Caco-2 (cell line): ENCODE measurements at regions not wholly inside any gene's neighbourhood (a gene's known extent, or its start where the extent isn't known, plus 50 kb on each side); places are given as distances from the start of the nearest gene placed in this dataset.

Source experiments
- BruUV-seq: library from RNA; stranded (reverse); fragments of 400-500 nt; replicated peaks from 2 replicates; lab custom pipeline; 2021; lab: Mats Ljungman, UMichigan
- CTCF ChIA-PET: fragments of 300-600 bp; sonication (Branson Sonifier 250); formaldehyde crosslinking; loops from one replicate; lab custom pipeline; 2022; ENCODE audit warnings: antibody characterized with exemption; lab: Charles Lee
- POLR2A ChIA-PET: fragments of 300-600 bp; sonication (Branson Sonifier 250); formaldehyde crosslinking; loops from one replicate; lab custom pipeline; 2022; ENCODE audit warnings: antibody characterized with exemption; lab: Charles Lee
- DNase-seq, 2 experiments: peaks; one replicate each; pipeline versions ENCODE4 v3.0.0 to v3.0.0-alpha.2; 2020 to 2022
- H3K27me3 ChIP-seq: replicated peaks from 2 replicates; pipeline ENCODE4 v1.6.0; 2011; ENCODE audit warnings: low read length; ENCODE audit not compliant: control insufficient read depth, insufficient read depth
- H3K36me3 ChIP-seq: 2 replicates; pipeline ENCODE4 v1.5.1; 2011; ENCODE audit warnings: low read length; ENCODE audit not compliant: control insufficient read depth, insufficient read depth
- H3K4me1 ChIP-seq: fragments of 250-450 bp; sonication (Bioruptor Pico); 2 replicates; pipeline ENCODE4 v1.5.1; 2020; ENCODE audit warnings: mild to moderate bottlenecking
- H3K4me3 ChIP-seq: 2 replicates; pipeline ENCODE4 v1.5.1; 2011; ENCODE audit warnings: low read depth, mild to moderate bottlenecking, control low read depth, low read length
- H3K9me3 ChIP-seq: fragments of 250-450 bp; sonication (Bioruptor Pico); 2 replicates; pipeline ENCODE4 v1.5.1; 2020; ENCODE audit warnings: mild to moderate bottlenecking, moderate library complexity
- H3K27ac Mint-ChIP-seq: one replicate; pipeline ENCODE4 v1.8.0; 2022; ENCODE audit warnings: mixed read lengths; ENCODE audit not compliant: unreplicated experiment
- H3K27me3 Mint-ChIP-seq: one replicate; pipeline ENCODE4 v1.8.0; 2022; ENCODE audit warnings: mixed read lengths; ENCODE audit not compliant: insufficient read depth, unreplicated experiment
- H3K36me3 Mint-ChIP-seq: one replicate; pipeline ENCODE4 v1.8.0; 2022; ENCODE audit warnings: mild to moderate bottlenecking, mixed read lengths; ENCODE audit not compliant: insufficient read depth, unreplicated experiment
- H3K4me1 Mint-ChIP-seq: one replicate; pipeline ENCODE4 v1.8.0; 2022; ENCODE audit warnings: low read depth, mixed read lengths; ENCODE audit not compliant: unreplicated experiment
- H3K4me3 Mint-ChIP-seq: one replicate; pipeline ENCODE4 v1.8.0; 2022; ENCODE audit warnings: mild to moderate bottlenecking, moderate library complexity, mixed read lengths; ENCODE audit not compliant: unreplicated experiment
- H3K9me3 Mint-ChIP-seq: one replicate; pipeline ENCODE4 v1.8.0; 2022; ENCODE audit warnings: mixed read lengths; ENCODE audit not compliant: unreplicated experiment
- CTCF ChIP-seq, 2 experiments: fragments of 200-600 bp in 1 of 2; IDR thresholded peaks; 1 replicate in 1 of 2; 2 replicates in 1 of 2; pipeline versions ENCODE4 v1.5.1 to v1.8.0; 2011 to 2022; ENCODE audit warnings: antibody characterized with exemption in 1 of 2, control low read depth in 1 of 2, inconsistent platforms in 1 of 2, low read depth in 1 of 2, low read length in 1 of 2, mild to moderate bottlenecking in 1 of 2, moderate library complexity in 1 of 2; ENCODE audit not compliant: insufficient read depth in 1 of 2, severe bottlenecking in 1 of 2, unreplicated experiment in 1 of 2
- intact Hi-C: fragments of 100-400 bp; cut with micrococcal nuclease; formaldehyde crosslinking; loops from one replicate; pipeline ENCODE4 v1.10.0; 2022; ENCODE audit not compliant: unreplicated experiment

GRCh38 chr14:50015716-50016115 lies 100.7 kb downstream of the VCPKMT start:
- H3K27ac Mint-ChIP-seq, result peak overlapping the region; percentile 17
- no peak for DNase-seq
- CTCF ChIA-PET, result no interaction called here
- no TSS peak for BruUV-seq
- peaks cover 6% of the 10 kb centered on the region for H3K9me3 ChIP-seq
- no peak overlapping the region for H3K4me3 Mint-ChIP-seq
- H3K4me1 Mint-ChIP-seq, result peaks cover 31% of the 10 kb centered on the region
- H3K27me3 Mint-ChIP-seq, result no peaks in the 10 kb centered on the region
- POLR2A ChIA-PET, result interaction anchor here (0.6 kb wide), 1 partner anchor 13 kb away, joined by 3 read pairs; no protein-coding TSS in a partner anchor
- no peaks in the 10 kb centered on the region for H3K36me3 ChIP-seq
- H3K27me3 ChIP-seq, result no peaks in the 10 kb centered on the region
- H3K36me3 Mint-ChIP-seq, result no peaks in the 10 kb centered on the region
- H3K9me3 Mint-ChIP-seq, result peaks cover 23% of the 10 kb centered on the region
- intact Hi-C loops, result no loop called here
- TF ChIP-seq CTCF (IDR thresholded peaks at IDR 0.05; ENCODE audit: insufficient read depth in 1 of 2, low read depth in 1 of 2, low read length in 1 of 2, severe bottlenecking in 1 of 2, unreplicated experiment in 1 of 2), result no peak
- no peak overlapping the region for H3K4me3 ChIP-seq
- peaks cover 49% of the 10 kb centered on the region for H3K4me1 ChIP-seq

- no peaks in the 10 kb centered on the region for H3K27me3 Mint-ChIP-seq
- intact Hi-C loops, result loop anchor here (1.0 to 2.0 kb wide), 2 partner anchors 40 to 50 kb away; no protein-coding TSS in a partner anchor
- Histone ChIP-seq H3K4me3 (no peak overlapping the region), H3K4me1 (peaks cover 38% of the 10 kb centered on the region), H3K9me3 (peaks cover 8% of the 10 kb centered on the region), H3K36me3 (no peaks in the 10 kb centered on the region), H3K27me3 (no peaks in the 10 kb centered on the region)
- H3K4me3 Mint-ChIP-seq, result no peak overlapping the region
- CTCF ChIA-PET, result interaction anchor here (0.5 kb wide), 1 partner anchor 29 kb away, joined by 7 read pairs; no protein-coding TSS in a partner anchor
- peak overlapping the region; percentile 55 for H3K27ac Mint-ChIP-seq
- no peak for TF ChIP-seq CTCF (IDR thresholded peaks at IDR 0.05; ENCODE audit: insufficient read depth in 1 of 2, low read depth in 1 of 2, low read length in 1 of 2, severe bottlenecking in 1 of 2, unreplicated experiment in 1 of 2)
- H3K9me3 Mint-ChIP-seq, result peaks cover 34% of the 10 kb centered on the region
- DNase-seq, result peak; percentile 59 to 73
- H3K4me1 Mint-ChIP-seq, result peaks cover 22% of the 10 kb centered on the region
- no peaks in the 10 kb centered on the region for H3K36me3 Mint-ChIP-seq
- BruUV-seq, result no TSS peak
- POLR2A ChIA-PET, result interaction anchor here (1.0 kb wide), 1 partner anchor 15 kb away, joined by 4 read pairs; no protein-coding TSS in a partner anchor
Measured at GRCh38 chr14:50018201-50018932, 98.0 kb downstream of the VCPKMT start.

- BruUV-seq, result no TSS peak
- peak overlapping the region; percentile 55 for H3K27ac Mint-ChIP-seq
- H3K27me3 ChIP-seq, result no peaks in the 10 kb centered on the region
- H3K36me3 Mint-ChIP-seq, result no peaks in the 10 kb centered on the region
- no peaks in the 10 kb centered on the region for H3K36me3 ChIP-seq
- intact Hi-C loops, result loop anchor here (1.0 to 2.0 kb wide), 2 partner anchors 39 to 50 kb away; no protein-coding TSS in a partner anchor
- H3K27me3 Mint-ChIP-seq, result no peaks in the 10 kb centered on the region
- peaks cover 34% of the 10 kb centered on the region for H3K9me3 Mint-ChIP-seq
- peaks cover 33% of the 10 kb centered on the region for H3K4me1 ChIP-seq
- H3K4me1 Mint-ChIP-seq, result peaks cover 18% of the 10 kb centered on the region
- peaks cover 8% of the 10 kb centered on the region for H3K9me3 ChIP-seq
- ChIA-PET CTCF (no interaction called here), POLR2A (interaction anchor here (1.0 kb wide), 1 partner anchor 15 kb away, joined by 4 read pairs; no protein-coding TSS in a partner anchor)
- H3K4me3 Mint-ChIP-seq, result no peak overlapping the region
- TF ChIP-seq CTCF (IDR thresholded peaks at IDR 0.05; ENCODE audit: insufficient read depth in 1 of 2, low read depth in 1 of 2, low read length in 1 of 2, severe bottlenecking in 1 of 2, unreplicated experiment in 1 of 2), result no peak
- no peak overlapping the region for H3K4me3 ChIP-seq
- DNase-seq, result no peak
Measured at GRCh38 chr14:50018933-50019210, 97.5 kb downstream of the VCPKMT start.
